GM12878 (cell line): ENCODE measurements at regions not wholly inside any gene's neighbourhood (a gene's known extent, or its start where the extent isn't known, plus 50 kb on each side); places are given as distances from the start of the nearest gene placed in this dataset.

Source experiments
- ATAC-seq: fragments of 200-7000 bp; cut with Tn5 transposase; 3 replicates; pipeline ENCODE4 v1.9.1; 2020; ENCODE audit warnings: mild to moderate bottlenecking, moderate library complexity
- BruUV-seq: library from RNA; stranded (reverse); fragments of 400-500 nt; replicated peaks from 2 replicates; lab custom pipeline; 2021; lab: Mats Ljungman, UMichigan
- CTCF ChIA-PET: fragments of 300-600 bp; sonication (Branson Sonifier 250); formaldehyde crosslinking; extraction: SDS; loops from one replicate; lab custom pipeline; 2021; ENCODE audit warnings: inconsistent platforms; lab: Yijun Ruan, JAX
- POLR2A ChIA-PET: fragments of 350-600 bp; formaldehyde crosslinking; extraction: SDS; loops from one replicate; lab custom pipeline; 2021; ENCODE audit warnings: inconsistent platforms; lab: Charles Lee
- RAD21 ChIA-PET: fragments of 300-600 bp; sonication (Branson Sonifier 250); formaldehyde crosslinking; loops from one replicate; lab custom pipeline; 2023; ENCODE audit warnings: antibody characterized with exemption; ENCODE audit not compliant: unreplicated experiment; lab: Charles Lee
- SMC1A ChIA-PET: fragments of 300-600 bp; sonication (Branson Sonifier 250); formaldehyde crosslinking; loops from one replicate; lab custom pipeline; 2023; ENCODE audit not compliant: unreplicated experiment, uncharacterized antibody; lab: Charles Lee
- DNase-seq: peaks from one replicate; pipeline ENCODE4 v3.0.0-alpha.2; 2011; ENCODE audit warnings: low read depth, low spot score
- FAIRE-seq: peaks from 3 replicates; lab custom pipeline; 2011; peaks lifted over from hg19 to GRCh38; lab: Jason Lieb, UNC
- H2AFZ ChIP-seq: 2 replicates; pipeline ENCODE4 v1.6.0; 2011; ENCODE audit warnings: low read depth, low read length, control low read depth; ENCODE audit not compliant: control insufficient read depth
- H3K27ac ChIP-seq: 2 replicates; pipeline ENCODE4 v1.5.1; 2011; ENCODE audit warnings: control low read depth; ENCODE audit not compliant: control insufficient read depth, insufficient read depth
- H3K27me3 ChIP-seq, 2 experiments: replicated peaks in 1 of 2; 2 replicates each; pipeline versions ENCODE4 v1.6.0 to v1.6.1; 2011; ENCODE audit warnings: low read length in 1 of 2; ENCODE audit not compliant: control insufficient read depth in 2 of 2, insufficient read depth in 2 of 2
- H3K36me3 ChIP-seq, 2 experiments: 2 replicates each; pipeline ENCODE4 v1.5.1; 2011; ENCODE audit warnings: low read length in 1 of 2; ENCODE audit not compliant: control insufficient read depth in 2 of 2, insufficient read depth in 2 of 2
- H3K4me1 ChIP-seq: 2 replicates; pipeline ENCODE4 v1.6.1; 2011; ENCODE audit warnings: mild to moderate bottlenecking, low read length, moderate library complexity, mixed read lengths; ENCODE audit not compliant: control insufficient read depth, insufficient read depth
- H3K4me2 ChIP-seq: 2 replicates; pipeline ENCODE4 v1.6.0; 2011; ENCODE audit warnings: control low read depth; ENCODE audit not compliant: control insufficient read depth, insufficient read depth
- H3K4me3 ChIP-seq: fragments of 200-600 bp; sonication (generic); 2 replicates; pipeline ENCODE4 v1.5.1; 2016
- H3K79me2 ChIP-seq: 2 replicates; pipeline ENCODE4 v1.6.0; 2011; ENCODE audit warnings: low read length; ENCODE audit not compliant: control insufficient read depth, insufficient read depth
- H3K9ac ChIP-seq: 2 replicates; pipeline ENCODE4 v1.8.0; 2011; ENCODE audit warnings: low read length, control low read depth, mixed read lengths; ENCODE audit not compliant: control insufficient read depth, insufficient read depth
- H3K9me3 ChIP-seq: replicated peaks from 3 replicates; pipeline ENCODE4 v1.5.1; 2011; ENCODE audit warnings: mild to moderate bottlenecking, low read length; ENCODE audit not compliant: control insufficient read depth, insufficient read depth
- H4K20me1 ChIP-seq: 2 replicates; pipeline ENCODE4 v1.6.0; 2011; ENCODE audit not compliant: control insufficient read depth, insufficient read depth
- FOXM1 ChIP-seq: IDR thresholded peaks from 2 replicates; pipeline ENCODE4 v1.6.1; 2012; ENCODE audit warnings: low read depth, mild to moderate bottlenecking, inconsistent platforms, low read length, moderate library complexity
- MXI1 ChIP-seq: fragments of 150-350 bp; IDR thresholded peaks from 2 replicates; pipeline ENCODE4 v1.6.1; 2011; ENCODE audit warnings: low read depth, mild to moderate bottlenecking, inconsistent platforms, low read length, improper control_type of control experiment
- TCF7 ChIP-seq: IDR thresholded peaks from 2 replicates; pipeline ENCODE4 v1.6.1; 2014; ENCODE audit warnings: antibody characterized with exemption, borderline replicate concordance
- USF1 ChIP-seq: IDR thresholded peaks from 2 replicates; pipeline ENCODE4 v1.6.1; 2011; ENCODE audit warnings: borderline replicate concordance, low read depth, mild to moderate bottlenecking, moderate library complexity, mixed read lengths, low read length; ENCODE audit not compliant: insufficient read depth; ENCODE audit errors: extremely low read length
- ZNF622 ChIP-seq: fragments of 450-650 bp; IDR thresholded peaks from 2 replicates; pipeline ENCODE4 v1.6.1; 2017; ENCODE audit warnings: mild to moderate bottlenecking, inconsistent platforms
- WGBS: methylation state at CpG from one replicate; pipeline ENCODE4 v1.1.6; 2016; ENCODE audit warnings: low lambda C conversion rate; ENCODE audit not compliant: insufficient replicate concordance, insufficient coverage; ENCODE audit errors: missing lambda C conversion rate; 5-methylcytosine and 5-hydroxymethylcytosine counted together
- in situ Hi-C: fragments of 300-500 bp; cut with MboI; formaldehyde crosslinking; loops from 9 replicates; pipeline ENCODE4 v1.14.3; 2018; ENCODE audit warnings: mixed read lengths
- intact Hi-C: fragments of 100-400 bp; cut with micrococcal nuclease; formaldehyde crosslinking; loops from one replicate; pipeline ENCODE4 v1.14.2; 2022; ENCODE audit not compliant: unreplicated experiment

- no peak for TF ChIP-seq USF1
- no peak for TF ChIP-seq FOXM1
Measured at GRCh38 chr1:222073307-222073995, 331.6 kb upstream of the DUSP10 start (continued).

- Histone ChIP-seq H3K79me2 (no peaks in the 10 kb centered on the region), H3K9ac (no peak overlapping the region), H2AFZ (no peak overlapping the region), H3K4me1 (no peaks in the 10 kb centered on the region), H3K4me2 (no peak overlapping the region), H3K27me3 (no peaks in the 10 kb centered on the region), H3K27ac (no peak overlapping the region), H3K4me3 (no peak overlapping the region), H3K9me3 (no peaks in the 10 kb centered on the region)
- WGBS = 40% methylated on average over 5 of the region's 5 CpGs
- no TSS peak for BruUV-seq
- ChIA-PET SMC1A (interaction anchor here (0.5 kb wide), 1 partner anchor 20 kb away, joined by 3 read pairs; no protein-coding TSS in a partner anchor), RAD21 (interaction anchor here (0.7 to 1.1 kb wide), 2 partner anchors 522 to 593 kb away, joined by 3 read pairs; no protein-coding TSS in a partner anchor), POLR2A (no interaction called here), CTCF (interaction anchor here (1.0 kb wide), 1 partner anchor 24 kb away, joined by 3 read pairs; no protein-coding TSS in a partner anchor)
- ATAC-seq (no peak), FAIRE-seq (no peak)
- no peak for TF ChIP-seq TCF7
- TF ChIP-seq MXI1 = no peak
- TF ChIP-seq ZNF622 = no peak
- TF ChIP-seq, all 136 proteins: peak for 0
- H4K20me1 ChIP-seq = no peaks in the 10 kb centered on the region
- intact Hi-C loops (no loop called here), in situ Hi-C loops (no loop called here)
- DNase-seq = no peak
- no peaks in the 10 kb centered on the region for H3K36me3 ChIP-seq
Measured at GRCh38 chr1:222071387-222071786, 329.5 kb upstream of the DUSP10 start.
